ENCODE measurements at regions not wholly inside any gene's neighbourhood (a gene's known extent, or its start where the extent isn't known, plus 50 kb on each side); places are given as distances from the start of the nearest gene placed in this dataset.

DNA sequence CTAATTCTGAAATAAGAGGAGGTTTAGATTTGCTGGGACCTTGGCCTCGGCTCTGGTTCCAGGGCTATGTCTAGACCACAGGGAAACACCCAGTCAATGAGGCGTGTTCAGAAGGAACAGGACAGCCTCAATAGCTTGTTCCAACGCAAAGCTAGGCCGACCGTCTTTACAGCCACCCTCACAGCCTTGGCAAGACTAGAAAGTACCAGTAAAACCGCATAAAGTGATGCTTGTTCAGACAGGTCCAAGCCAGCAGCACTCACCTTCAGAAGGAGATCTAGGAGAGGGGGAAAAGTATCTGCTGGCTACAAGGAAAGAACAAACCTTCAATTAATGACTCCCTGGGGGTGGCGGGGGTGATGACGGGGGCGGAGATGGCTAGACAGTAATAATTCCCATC lies 50.1 kb upstream of the LMTK2 start:
- no peaks in the 10 kb centered on the region for H3K9me3 ChIP-seq (replicated peaks; ENCODE audit: control insufficient read depth, insufficient read depth, low read length)
- intact Hi-C loops (cut with micrococcal nuclease; ENCODE audit: unreplicated experiment), result no loop called here
- H3K4me1 ChIP-seq (ENCODE audit: control insufficient read depth, insufficient read depth, low read length), result no peaks in the 10 kb centered on the region
- BruUV-seq (replicated peaks), result no TSS peak
- no peaks in the 10 kb centered on the region for H3K36me3 ChIP-seq (ENCODE audit: control insufficient read depth in 2 of 2, insufficient read depth in 2 of 2, low read length in 1 of 2)
- WGBS (ENCODE audit: insufficient coverage, insufficient replicate concordance, low lambda C conversion rate, missing lambda C conversion rate), result 14% methylated on average over 9 of the region's 9 CpGs
- no peak overlapping the region for H2AFZ ChIP-seq (ENCODE audit: control insufficient read depth, low read depth, low read length)
- H3K4me3 ChIP-seq, result no peak overlapping the region
- ChIA-PET SMC1A (ENCODE audit: uncharacterized antibody, unreplicated experiment) (no interaction called here), CTCF (interaction anchor here (1.7 kb wide), 1 partner anchor 10 kb away, joined by 3 read pairs; no protein-coding TSS in a partner anchor), POLR2A (no interaction called here), RAD21 (ENCODE audit: unreplicated experiment) (no interaction called here)
- no peak overlapping the region for H3K9ac ChIP-seq (ENCODE audit: control insufficient read depth, insufficient read depth, low read length)
- H4K20me1 ChIP-seq (ENCODE audit: control insufficient read depth, insufficient read depth), result no peaks in the 10 kb centered on the region
- in situ Hi-C loops (cut with MboI), result no loop called here
- H3K4me2 ChIP-seq (ENCODE audit: control insufficient read depth, insufficient read depth), result no peak overlapping the region
- no peak for TF ChIP-seq TAF1 (IDR thresholded peaks at IDR 0.05; ENCODE audit: borderline replicate concordance, low read depth, low read length)
- no peak for TF ChIP-seq HCFC1 (IDR thresholded peaks at IDR 0.05; ENCODE audit: low read length)
- no peak for TF ChIP-seq STAT1 (conservative IDR thresholded peaks at IDR 0.05)
- TF ChIP-seq, protein P1, sequence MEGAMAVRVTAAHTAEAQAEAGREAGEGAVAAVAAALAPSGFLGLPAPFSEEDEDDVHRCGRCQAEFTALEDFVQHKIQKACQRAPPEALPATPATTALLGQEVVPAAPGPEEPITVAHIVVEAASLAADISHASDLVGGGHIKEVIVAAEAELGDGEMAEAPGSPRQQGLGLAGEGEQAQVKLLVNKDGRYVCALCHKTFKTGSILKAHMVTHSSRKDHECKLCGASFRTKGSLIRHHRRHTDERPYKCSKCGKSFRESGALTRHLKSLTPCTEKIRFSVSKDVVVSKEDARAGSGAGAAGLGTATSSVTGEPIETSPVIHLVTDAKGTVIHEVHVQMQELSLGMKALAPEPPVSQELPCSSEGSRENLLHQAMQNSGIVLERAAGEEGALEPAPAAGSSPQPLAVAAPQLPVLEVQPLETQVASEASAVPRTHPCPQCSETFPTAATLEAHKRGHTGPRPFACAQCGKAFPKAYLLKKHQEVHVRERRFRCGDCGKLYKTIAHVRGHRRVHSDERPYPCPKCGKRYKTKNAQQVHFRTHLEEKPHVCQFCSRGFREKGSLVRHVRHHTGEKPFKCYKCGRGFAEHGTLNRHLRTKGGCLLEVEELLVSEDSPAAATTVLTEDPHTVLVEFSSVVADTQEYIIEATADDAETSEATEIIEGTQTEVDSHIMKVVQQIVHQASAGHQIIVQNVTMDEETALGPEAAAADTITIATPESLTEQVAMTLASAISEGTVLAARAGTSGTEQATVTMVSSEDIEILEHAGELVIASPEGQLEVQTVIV (IDR thresholded peaks at IDR 0.05; ENCODE audit: borderline replicate concordance, partially characterized antibody), result no peak
- TF ChIP-seq, protein P2, sequence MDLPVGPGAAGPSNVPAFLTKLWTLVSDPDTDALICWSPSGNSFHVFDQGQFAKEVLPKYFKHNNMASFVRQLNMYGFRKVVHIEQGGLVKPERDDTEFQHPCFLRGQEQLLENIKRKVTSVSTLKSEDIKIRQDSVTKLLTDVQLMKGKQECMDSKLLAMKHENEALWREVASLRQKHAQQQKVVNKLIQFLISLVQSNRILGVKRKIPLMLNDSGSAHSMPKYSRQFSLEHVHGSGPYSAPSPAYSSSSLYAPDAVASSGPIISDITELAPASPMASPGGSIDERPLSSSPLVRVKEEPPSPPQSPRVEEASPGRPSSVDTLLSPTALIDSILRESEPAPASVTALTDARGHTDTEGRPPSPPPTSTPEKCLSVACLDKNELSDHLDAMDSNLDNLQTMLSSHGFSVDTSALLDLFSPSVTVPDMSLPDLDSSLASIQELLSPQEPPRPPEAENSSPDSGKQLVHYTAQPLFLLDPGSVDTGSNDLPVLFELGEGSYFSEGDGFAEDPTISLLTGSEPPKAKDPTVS (IDR thresholded peaks at IDR 0.05; ENCODE audit: low read depth, low read length), result no peak
- TF ChIP-seq YBX1 (IDR thresholded peaks at IDR 0.05), result no peak
- no peak overlapping the region for H3K27ac ChIP-seq (ENCODE audit: control insufficient read depth, insufficient read depth)
- DNase-seq (ENCODE audit: low read depth, low spot score) (no peak), ATAC-seq (no peak; the same call in 2 of the 3 replicates), FAIRE-seq (no peak)
- no peaks in the 10 kb centered on the region for H3K79me2 ChIP-seq (ENCODE audit: control insufficient read depth, insufficient read depth, low read length)
- H3K27me3 ChIP-seq (replicated peaks in 1 of 2; ENCODE audit: control insufficient read depth in 2 of 2, insufficient read depth in 2 of 2, low read length in 1 of 2), result no peaks in the 10 kb centered on the region

Data from GM12878 (cell line).